Liver (tissue), 7 donors: ENCODE measurements at regions not wholly inside any gene's neighbourhood (a gene's known extent, or its start where the extent isn't known, plus 50 kb on each side); places are given as distances from the start of the nearest gene placed in this dataset.

Source experiments
- DNase-seq: peaks from one replicate; pipeline ENCODE4 v3.0.0-alpha.2; 2017; ENCODE audit warnings: low spot score
- H3K27ac ChIP-seq, 2 donors: one replicate each; pipeline ENCODE4 v1.7.0; 2013; ENCODE audit warnings: inconsistent platforms in 2 of 2, low read length in 2 of 2, control low read depth in 1 of 2, low read depth in 1 of 2, mild to moderate bottlenecking in 1 of 2
- H3K27me3 ChIP-seq, 4 donors: one replicate each; pipeline versions ENCODE4 v1.6.1 to v1.7.0; 2013; ENCODE audit warnings: low read length in 3 of 4, inconsistent platforms in 1 of 4, mild to moderate bottlenecking in 1 of 4, moderate library complexity in 1 of 4; ENCODE audit not compliant: control insufficient read depth in 4 of 4, insufficient read depth in 4 of 4
- H3K36me3 ChIP-seq, 4 donors: one replicate each; pipeline versions ENCODE4 v1.6.1 to v1.7.0; 2013; ENCODE audit warnings: low read length in 3 of 4, mild to moderate bottlenecking in 3 of 4, low read depth in 1 of 4, moderate library complexity in 1 of 4; ENCODE audit not compliant: control insufficient read depth in 4 of 4, insufficient read depth in 3 of 4
- H3K4me1 ChIP-seq, 4 donors: one replicate each; pipeline versions ENCODE4 v1.6.1 to v1.7.0; 2013; ENCODE audit warnings: low read length in 3 of 4, mild to moderate bottlenecking in 3 of 4, moderate library complexity in 1 of 4; ENCODE audit not compliant: control insufficient read depth in 4 of 4, insufficient read depth in 4 of 4
- H3K4me3 ChIP-seq, 3 donors: one replicate each; pipeline versions ENCODE4 v1.6.1 to v1.7.0; 2013; ENCODE audit warnings: low read length in 3 of 3, control low read depth in 1 of 3, low read depth in 1 of 3, mild to moderate bottlenecking in 1 of 3
- H3K9ac ChIP-seq, 2 donors: one replicate each; pipeline ENCODE4 v1.7.0; 2013; ENCODE audit warnings: low read length in 2 of 2, mild to moderate bottlenecking in 2 of 2, moderate library complexity in 2 of 2, control low read depth in 1 of 2, low read depth in 1 of 2
- H3K9me3 ChIP-seq, 4 donors: one replicate each; pipeline versions ENCODE4 v1.6.1 to v1.7.0; 2013; ENCODE audit warnings: low read length in 3 of 4; ENCODE audit not compliant: control insufficient read depth in 4 of 4
- EGR1 ChIP-seq, 2 donors: IDR thresholded peaks; 2 replicates each; pipeline ENCODE4 v1.6.1; 2016 to 2018; ENCODE audit warnings: antibody characterized with exemption in 2 of 2, low read depth in 2 of 2
- FOXA1 ChIP-seq: IDR thresholded peaks from 2 replicates; pipeline ENCODE4 v1.6.1; 2016; ENCODE audit warnings: antibody characterized with exemption
- FOXA2 ChIP-seq: IDR thresholded peaks from 2 replicates; pipeline ENCODE4 v1.6.1; 2016; ENCODE audit warnings: antibody characterized with exemption
- GABPA ChIP-seq, 2 donors: IDR thresholded peaks in 1 of 2; conservative IDR thresholded peaks in 1 of 2; 2 replicates each; pipeline ENCODE4 v1.6.1; 2016; ENCODE audit warnings: antibody characterized with exemption in 2 of 2, mild to moderate bottlenecking in 1 of 2, moderate library complexity in 1 of 2
- HNF4A ChIP-seq, 2 donors: conservative IDR thresholded peaks; 2 replicates each; pipeline ENCODE4 v1.6.1; 2016; ENCODE audit warnings: antibody characterized with exemption in 2 of 2, mild to moderate bottlenecking in 2 of 2
- HNF4G ChIP-seq: IDR thresholded peaks from 2 replicates; pipeline ENCODE4 v1.6.1; 2016; ENCODE audit warnings: antibody characterized with exemption
- JUND ChIP-seq, 2 donors: IDR thresholded peaks; 2 replicates each; pipeline ENCODE4 v1.6.1; 2016; ENCODE audit warnings: antibody characterized with exemption in 2 of 2
- NR2F2 ChIP-seq: IDR thresholded peaks from 2 replicates; pipeline ENCODE4 v1.6.1; 2016; ENCODE audit warnings: antibody characterized with exemption
- RAD21 ChIP-seq, 2 donors: IDR thresholded peaks; 2 replicates each; pipeline ENCODE4 v1.6.1; 2016; ENCODE audit warnings: antibody characterized with exemption in 2 of 2, mild to moderate bottlenecking in 2 of 2
- RXRA ChIP-seq, 2 donors: IDR thresholded peaks; 2 replicates each; pipeline ENCODE4 v1.6.1; 2017 to 2018; ENCODE audit warnings: antibody characterized with exemption in 2 of 2, mild to moderate bottlenecking in 1 of 2
- SP1 ChIP-seq: IDR thresholded peaks from 2 replicates; pipeline ENCODE4 v1.6.1; 2018; ENCODE audit warnings: antibody characterized with exemption, mild to moderate bottlenecking
- TAF1 ChIP-seq: conservative IDR thresholded peaks from 2 replicates; pipeline ENCODE4 v1.6.1; 2016; ENCODE audit warnings: antibody characterized with exemption, mild to moderate bottlenecking
- YY1 ChIP-seq: IDR thresholded peaks from 2 replicates; pipeline ENCODE4 v1.6.1; 2016; ENCODE audit warnings: antibody characterized with exemption, mild to moderate bottlenecking
- WGBS: extraction: QIAGEN DNeasy Blood & Tissue Kit; methylation state at CpG from one replicate; pipeline ENCODE4 v1.1.7; 2013; 5-methylcytosine and 5-hydroxymethylcytosine counted together
- TF ChIP-seq, protein P1 (sequence below): IDR thresholded peaks from 2 replicates; pipeline ENCODE4 v1.6.1; 2016; ENCODE audit warnings: antibody characterized with exemption, mild to moderate bottlenecking
- TF ChIP-seq, protein P2 (sequence below): IDR thresholded peaks from 2 replicates; pipeline ENCODE4 v1.6.1; 2016; ENCODE audit warnings: antibody characterized with exemption
- TF ChIP-seq, protein P3 (sequence below): IDR thresholded peaks from 2 replicates; pipeline ENCODE4 v1.6.1; 2016; ENCODE audit warnings: antibody characterized with exemption
- TF ChIP-seq, protein P4 (sequence below): IDR thresholded peaks from 2 replicates; pipeline ENCODE4 v1.6.1; 2016; ENCODE audit warnings: antibody characterized with exemption
- donor health status: healthy.
- donor health status: healthy.
- donor health status: healthy.
- donor health status: healthy.

DNA sequence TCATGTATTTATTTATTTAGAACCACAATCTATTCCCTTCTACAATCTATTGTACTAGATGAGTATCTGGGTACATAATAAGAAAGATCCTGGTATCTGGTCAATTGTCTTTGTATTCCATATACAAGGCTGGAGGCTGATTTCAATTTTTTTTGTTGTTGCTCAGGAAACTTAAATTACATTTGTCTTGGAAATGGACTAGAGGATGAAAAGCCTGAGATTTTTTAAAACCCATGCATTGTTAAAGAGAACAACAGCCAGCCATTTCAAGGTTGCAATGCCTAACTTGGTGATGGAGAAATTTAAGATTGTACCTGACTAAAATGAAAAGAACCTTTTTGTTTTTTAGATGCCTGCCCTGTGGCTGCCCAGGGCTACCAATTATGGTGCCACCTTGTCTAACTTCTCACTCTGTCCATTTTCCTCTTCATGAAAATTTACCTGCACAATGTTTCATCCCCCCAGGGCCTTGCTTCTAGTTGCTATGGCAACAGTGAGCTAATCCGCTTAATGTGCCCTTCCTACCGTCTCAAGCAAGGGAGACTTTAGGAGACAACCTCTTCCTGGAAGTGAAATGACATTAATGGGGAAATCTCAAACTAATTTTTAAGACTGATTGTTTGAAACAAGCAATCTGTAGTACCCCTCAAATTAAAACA is 203.7 kb upstream of the PHYHIPL start:
- no peak for DNase-seq
- TF ChIP-seq FOXA1: no peak
- no peak for TF ChIP-seq RAD21 (IDR thresholded peaks at IDR 0.05)
- TF ChIP-seq, protein P1, sequence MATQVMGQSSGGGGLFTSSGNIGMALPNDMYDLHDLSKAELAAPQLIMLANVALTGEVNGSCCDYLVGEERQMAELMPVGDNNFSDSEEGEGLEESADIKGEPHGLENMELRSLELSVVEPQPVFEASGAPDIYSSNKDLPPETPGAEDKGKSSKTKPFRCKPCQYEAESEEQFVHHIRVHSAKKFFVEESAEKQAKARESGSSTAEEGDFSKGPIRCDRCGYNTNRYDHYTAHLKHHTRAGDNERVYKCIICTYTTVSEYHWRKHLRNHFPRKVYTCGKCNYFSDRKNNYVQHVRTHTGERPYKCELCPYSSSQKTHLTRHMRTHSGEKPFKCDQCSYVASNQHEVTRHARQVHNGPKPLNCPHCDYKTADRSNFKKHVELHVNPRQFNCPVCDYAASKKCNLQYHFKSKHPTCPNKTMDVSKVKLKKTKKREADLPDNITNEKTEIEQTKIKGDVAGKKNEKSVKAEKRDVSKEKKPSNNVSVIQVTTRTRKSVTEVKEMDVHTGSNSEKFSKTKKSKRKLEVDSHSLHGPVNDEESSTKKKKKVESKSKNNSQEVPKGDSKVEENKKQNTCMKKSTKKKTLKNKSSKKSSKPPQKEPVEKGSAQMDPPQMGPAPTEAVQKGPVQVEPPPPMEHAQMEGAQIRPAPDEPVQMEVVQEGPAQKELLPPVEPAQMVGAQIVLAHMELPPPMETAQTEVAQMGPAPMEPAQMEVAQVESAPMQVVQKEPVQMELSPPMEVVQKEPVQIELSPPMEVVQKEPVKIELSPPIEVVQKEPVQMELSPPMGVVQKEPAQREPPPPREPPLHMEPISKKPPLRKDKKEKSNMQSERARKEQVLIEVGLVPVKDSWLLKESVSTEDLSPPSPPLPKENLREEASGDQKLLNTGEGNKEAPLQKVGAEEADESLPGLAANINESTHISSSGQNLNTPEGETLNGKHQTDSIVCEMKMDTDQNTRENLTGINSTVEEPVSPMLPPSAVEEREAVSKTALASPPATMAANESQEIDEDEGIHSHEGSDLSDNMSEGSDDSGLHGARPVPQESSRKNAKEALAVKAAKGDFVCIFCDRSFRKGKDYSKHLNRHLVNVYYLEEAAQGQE: no peak
- TF ChIP-seq, protein P2, sequence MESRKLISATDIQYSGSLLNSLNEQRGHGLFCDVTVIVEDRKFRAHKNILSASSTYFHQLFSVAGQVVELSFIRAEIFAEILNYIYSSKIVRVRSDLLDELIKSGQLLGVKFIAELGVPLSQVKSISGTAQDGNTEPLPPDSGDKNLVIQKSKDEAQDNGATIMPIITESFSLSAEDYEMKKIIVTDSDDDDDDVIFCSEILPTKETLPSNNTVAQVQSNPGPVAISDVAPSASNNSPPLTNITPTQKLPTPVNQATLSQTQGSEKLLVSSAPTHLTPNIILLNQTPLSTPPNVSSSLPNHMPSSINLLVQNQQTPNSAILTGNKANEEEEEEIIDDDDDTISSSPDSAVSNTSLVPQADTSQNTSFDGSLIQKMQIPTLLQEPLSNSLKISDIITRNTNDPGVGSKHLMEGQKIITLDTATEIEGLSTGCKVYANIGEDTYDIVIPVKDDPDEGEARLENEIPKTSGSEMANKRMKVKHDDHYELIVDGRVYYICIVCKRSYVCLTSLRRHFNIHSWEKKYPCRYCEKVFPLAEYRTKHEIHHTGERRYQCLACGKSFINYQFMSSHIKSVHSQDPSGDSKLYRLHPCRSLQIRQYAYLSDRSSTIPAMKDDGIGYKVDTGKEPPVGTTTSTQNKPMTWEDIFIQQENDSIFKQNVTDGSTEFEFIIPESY: no peak
- no peak for TF ChIP-seq RXRA (IDR thresholded peaks at IDR 0.05)
- TF ChIP-seq, protein P3, sequence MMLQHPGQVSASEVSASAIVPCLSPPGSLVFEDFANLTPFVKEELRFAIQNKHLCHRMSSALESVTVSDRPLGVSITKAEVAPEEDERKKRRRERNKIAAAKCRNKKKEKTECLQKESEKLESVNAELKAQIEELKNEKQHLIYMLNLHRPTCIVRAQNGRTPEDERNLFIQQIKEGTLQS: no peak
- TF ChIP-seq TAF1: no peak
- TF ChIP-seq EGR1 (IDR thresholded peaks at IDR 0.05; ENCODE audit: low read depth in 2 of 2): no peak
- TF ChIP-seq, protein P4, sequence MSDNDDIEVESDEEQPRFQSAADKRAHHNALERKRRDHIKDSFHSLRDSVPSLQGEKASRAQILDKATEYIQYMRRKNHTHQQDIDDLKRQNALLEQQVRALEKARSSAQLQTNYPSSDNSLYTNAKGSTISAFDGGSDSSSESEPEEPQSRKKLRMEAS: no peak
- TF ChIP-seq YY1: no peak
- TF ChIP-seq HNF4A (conservative IDR thresholded peaks at IDR 0.05): no peak
- no peak overlapping the region for H3K9ac ChIP-seq
- H3K27me3 ChIP-seq: no peaks in the 10 kb centered on the region
- H3K4me3 ChIP-seq: no peak overlapping the region
- peaks cover 2 to 14% (median 7%) of the 10 kb centered on the region in 4 donors for H3K4me1 ChIP-seq
- WGBS: 91% methylated on average over 2 of the region's 2 CpGs
- H3K36me3 ChIP-seq: no peaks in the 10 kb centered on the region
- H3K27ac ChIP-seq: no peak overlapping the region
- H3K9me3 ChIP-seq: no peaks in the 10 kb centered on the region

DNA sequence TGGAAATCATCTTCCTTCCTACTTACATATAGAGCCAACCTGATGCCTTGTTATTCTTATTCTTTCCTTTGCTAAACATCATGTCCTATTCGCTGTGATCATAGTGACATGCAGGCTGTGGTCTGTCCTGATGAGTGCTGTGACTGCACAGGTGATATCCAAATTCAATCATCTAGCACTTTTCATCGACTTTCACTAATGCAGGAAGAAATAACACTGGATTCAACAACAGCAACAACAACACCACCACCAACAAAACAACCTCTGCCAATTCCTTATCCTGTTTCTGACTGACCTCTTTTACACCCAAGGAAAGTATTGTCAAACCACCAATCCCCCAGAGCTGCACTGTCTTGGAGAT is 203.2 kb upstream of the PHYHIPL start:
- Histone ChIP-seq H3K27ac (no peak overlapping the region), H3K4me1 (peaks cover 2 to 10% (median 7%) of the 10 kb centered on the region in 4 donors), H3K4me3 (no peak overlapping the region), H3K27me3 (no peaks in the 10 kb centered on the region), H3K9me3 (no peaks in the 10 kb centered on the region), H3K9ac (no peak overlapping the region), H3K36me3 (no peaks in the 10 kb centered on the region)
- 92% methylated on average over 2 of the region's 2 CpGs for WGBS
- no peak for DNase-seq
- no peak for TF ChIP-seq GABPA (IDR thresholded peaks at IDR 0.05 in 1 of 2, conservative IDR thresholded peaks at IDR 0.05 in 1 of 2)
- TF ChIP-seq, protein P3: no peak
- TF ChIP-seq HNF4A (conservative IDR thresholded peaks at IDR 0.05): no peak
- no peak for TF ChIP-seq FOXA2
- TF ChIP-seq RAD21 (IDR thresholded peaks at IDR 0.05): no peak
- TF ChIP-seq, protein P1: no peak
- TF ChIP-seq FOXA1: no peak
- TF ChIP-seq, protein P2: no peak
- no peak for TF ChIP-seq SP1
- TF ChIP-seq, protein P4: no peak
- no peak for TF ChIP-seq RXRA (IDR thresholded peaks at IDR 0.05)
- TF ChIP-seq JUND (IDR thresholded peaks at IDR 0.05): no peak
- TF ChIP-seq YY1: no peak
- TF ChIP-seq NR2F2: no peak
- TF ChIP-seq EGR1 (IDR thresholded peaks at IDR 0.05; ENCODE audit: low read depth in 2 of 2): no peak
- TF ChIP-seq TAF1: no peak
- no peak for TF ChIP-seq HNF4G
